ENCODE measurements at regions not wholly inside any gene's neighbourhood (a gene's known extent, or its start where the extent isn't known, plus 50 kb on each side); places are given as distances from the start of the nearest gene placed in this dataset.

DNA sequence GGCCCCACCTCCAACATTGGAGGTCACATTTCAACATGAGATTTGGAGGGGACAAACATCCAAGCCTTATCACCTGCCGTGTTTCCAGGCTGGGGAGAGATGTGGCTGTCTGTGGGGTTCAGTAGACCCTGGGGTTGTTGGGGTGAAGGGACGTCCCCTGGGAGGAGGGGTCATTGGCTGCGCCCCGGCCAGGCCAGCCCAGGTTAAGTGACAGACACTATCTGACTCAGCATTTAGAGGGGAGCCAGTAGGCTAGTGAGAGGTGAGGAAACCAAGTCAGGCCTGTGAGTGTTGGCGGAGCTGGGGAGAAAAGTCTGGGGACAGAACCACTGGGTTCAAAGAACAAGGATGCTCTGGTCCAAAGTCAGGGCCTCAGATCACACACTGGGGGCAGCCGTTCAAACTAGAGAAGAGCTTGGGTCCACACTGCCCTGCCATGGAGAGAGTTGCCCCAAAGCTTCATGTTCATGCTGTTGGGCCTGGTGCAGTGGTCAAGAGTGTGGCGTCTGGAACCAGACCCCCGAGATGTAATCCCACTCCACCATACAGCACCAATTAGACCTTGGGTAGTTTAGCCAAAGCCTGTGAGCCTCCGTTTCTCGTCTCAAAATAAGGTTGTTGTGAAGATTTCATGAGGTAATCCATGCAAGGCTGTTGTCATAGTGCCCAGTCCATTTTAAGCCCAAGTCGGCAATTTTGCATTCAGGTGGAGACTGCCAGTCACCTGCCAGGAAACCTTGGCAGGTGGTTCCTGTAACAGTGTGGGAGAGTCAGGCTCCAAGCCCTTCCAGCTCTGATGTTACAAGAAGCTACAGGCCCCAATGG, 1289.6 kb downstream of the TBC1D22A start:
- WGBS, 4 donors, result 83 to 86% (median 84%) methylated on average over 9 to 11 of the region's 11 CpGs
- H3K4me1 ChIP-seq (replicated peaks in 1 of 2), result no peaks in the 10 kb centered on the region
- intact Hi-C loops (cut with DNase I), result no loop called here
- H3K36me3 ChIP-seq (replicated peaks in 1 of 2), result no peaks in the 10 kb centered on the region
- no peak overlapping the region for H3K27ac ChIP-seq
- H3K9me3 ChIP-seq (replicated peaks in 1 of 3), result no peaks in the 10 kb centered on the region
- no peak overlapping the region for H3K4me3 ChIP-seq
- DNase-seq, result peak in 1 of 7 donors; percentile 29
- no peak for TF ChIP-seq POLR2A (IDR thresholded peaks at IDR 0.05)
- TF ChIP-seq, protein P1, sequence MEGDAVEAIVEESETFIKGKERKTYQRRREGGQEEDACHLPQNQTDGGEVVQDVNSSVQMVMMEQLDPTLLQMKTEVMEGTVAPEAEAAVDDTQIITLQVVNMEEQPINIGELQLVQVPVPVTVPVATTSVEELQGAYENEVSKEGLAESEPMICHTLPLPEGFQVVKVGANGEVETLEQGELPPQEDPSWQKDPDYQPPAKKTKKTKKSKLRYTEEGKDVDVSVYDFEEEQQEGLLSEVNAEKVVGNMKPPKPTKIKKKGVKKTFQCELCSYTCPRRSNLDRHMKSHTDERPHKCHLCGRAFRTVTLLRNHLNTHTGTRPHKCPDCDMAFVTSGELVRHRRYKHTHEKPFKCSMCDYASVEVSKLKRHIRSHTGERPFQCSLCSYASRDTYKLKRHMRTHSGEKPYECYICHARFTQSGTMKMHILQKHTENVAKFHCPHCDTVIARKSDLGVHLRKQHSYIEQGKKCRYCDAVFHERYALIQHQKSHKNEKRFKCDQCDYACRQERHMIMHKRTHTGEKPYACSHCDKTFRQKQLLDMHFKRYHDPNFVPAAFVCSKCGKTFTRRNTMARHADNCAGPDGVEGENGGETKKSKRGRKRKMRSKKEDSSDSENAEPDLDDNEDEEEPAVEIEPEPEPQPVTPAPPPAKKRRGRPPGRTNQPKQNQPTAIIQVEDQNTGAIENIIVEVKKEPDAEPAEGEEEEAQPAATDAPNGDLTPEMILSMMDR (IDR thresholded peaks at IDR 0.05), result no peak
- no peaks in the 10 kb centered on the region for H3K27me3 ChIP-seq

DNA sequence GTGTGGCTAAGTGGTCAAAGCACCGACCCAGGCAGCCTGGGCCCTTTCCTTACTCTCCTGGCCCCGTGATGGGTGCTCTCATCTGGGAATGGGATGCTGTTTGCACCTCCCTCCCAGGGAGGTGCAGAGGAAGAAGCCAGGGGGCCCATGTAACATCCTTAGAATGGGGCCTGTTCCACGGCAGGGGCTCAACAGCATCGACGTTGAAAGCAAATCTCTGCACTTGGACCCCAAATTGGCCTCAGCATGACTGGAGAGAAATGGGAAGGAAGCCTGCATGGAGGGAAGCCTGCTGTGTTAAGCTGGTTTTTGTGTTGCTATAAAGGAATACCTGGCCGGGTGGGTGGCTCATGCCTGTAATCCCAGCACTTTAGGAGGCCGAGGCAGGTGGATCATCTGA, 1288.4 kb downstream of the TBC1D22A start:
- H3K36me3 ChIP-seq (replicated peaks in 1 of 2), result no peaks in the 10 kb centered on the region
- intact Hi-C loops (cut with DNase I), result no loop called here
- H3K27me3 ChIP-seq, result no peaks in the 10 kb centered on the region
- H3K9me3 ChIP-seq (replicated peaks in 1 of 3), result no peaks in the 10 kb centered on the region
- no peak overlapping the region for H3K4me3 ChIP-seq
- no peak for DNase-seq
- 70 to 82% (median 80%) methylated on average over 7 of the region's 7 CpGs for WGBS, 4 donors
- no peak overlapping the region for H3K27ac ChIP-seq
- H3K4me1 ChIP-seq (replicated peaks in 1 of 2), result no peaks in the 10 kb centered on the region
- TF ChIP-seq, protein P1 (IDR thresholded peaks at IDR 0.05), result no peak
- no peak for TF ChIP-seq POLR2A (IDR thresholded peaks at IDR 0.05)

DNA sequence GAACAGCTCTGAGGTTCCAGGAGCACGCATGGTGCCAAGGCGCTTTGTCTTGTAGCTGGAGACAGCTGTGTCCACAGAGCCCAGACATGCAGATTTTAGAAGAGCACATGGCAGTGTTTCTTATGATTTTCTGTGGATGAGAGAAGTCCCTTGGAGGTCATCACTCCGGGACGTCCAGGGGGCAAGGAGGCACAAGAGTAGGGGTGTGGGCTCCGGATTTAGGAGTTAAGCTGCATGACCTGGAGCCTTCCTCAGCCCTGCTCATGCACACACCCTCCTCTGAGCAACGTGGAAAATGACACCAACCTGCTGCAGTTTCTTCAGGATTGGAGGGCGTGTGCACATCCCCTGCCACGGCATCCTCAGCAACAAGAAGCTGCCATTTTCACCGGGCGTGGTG, 1286.7 kb downstream of the TBC1D22A start:
- Histone ChIP-seq H3K27ac (no peak overlapping the region), H3K27me3 (no peaks in the 10 kb centered on the region), H3K9me3 (replicated peaks in 1 of 3) (no peaks in the 10 kb centered on the region), H3K4me3 (no peak overlapping the region), H3K4me1 (replicated peaks in 1 of 2) (no peaks in the 10 kb centered on the region), H3K36me3 (replicated peaks in 1 of 2) (no peaks in the 10 kb centered on the region)
- no peak for DNase-seq
- 66 to 74% (median 73%) methylated on average over 7 to 10 of the region's 10 CpGs for WGBS, 4 donors
- TF ChIP-seq, protein P1 (IDR thresholded peaks at IDR 0.05), result no peak
- no peak for TF ChIP-seq POLR2A (IDR thresholded peaks at IDR 0.05)
- intact Hi-C loops (cut with DNase I), result no loop called here

GRCh38 chr22:48047722-48048500, 1285.5 kb downstream of the TBC1D22A start:
- no peak overlapping the region for H3K4me3 ChIP-seq
- H3K27ac ChIP-seq, result no peak overlapping the region
- no peaks in the 10 kb centered on the region for H3K27me3 ChIP-seq
- 76 to 88% (median 78%) methylated on average over 3 to 9 of the region's 9 CpGs for WGBS, 4 donors
- no peak for DNase-seq
- H3K4me1 ChIP-seq (replicated peaks in 1 of 2), result no peaks in the 10 kb centered on the region
- H3K9me3 ChIP-seq (replicated peaks in 1 of 3), result no peaks in the 10 kb centered on the region
- no peak for TF ChIP-seq POLR2A (IDR thresholded peaks at IDR 0.05)
- TF ChIP-seq, protein P1 (IDR thresholded peaks at IDR 0.05), result no peak
- H3K36me3 ChIP-seq (replicated peaks in 1 of 2), result no peaks in the 10 kb centered on the region
- intact Hi-C loops (cut with DNase I), result no loop called here

Data from adrenal gland (tissue), 9 donors.